C4-2B (cell line): ENCODE measurements at regions not wholly inside any gene's neighbourhood (a gene's known extent, or its start where the extent isn't known, plus 50 kb on each side); places are given as distances from the start of the nearest gene placed in this dataset.

Source experiments
- H3K27ac ChIP-seq: fragments of 450-650 bp; 2 replicates; pipeline ENCODE4 v1.5.1; 2017
- CTCF ChIP-seq: fragments of 450-650 bp; conservative IDR thresholded peaks from 2 replicates; pipeline ENCODE4 v1.5.1; 2017; ENCODE audit warnings: mild to moderate bottlenecking
- ZFX ChIP-seq: fragments of 450-650 bp; IDR thresholded peaks from 2 replicates; pipeline ENCODE4 v1.6.1; 2017

GRCh38 chr16:5649762-5650743 is 552.5 kb upstream of the EEF2KMT start:
- H3K27ac ChIP-seq: no peak overlapping the region
- no peak for TF ChIP-seq ZFX
- TF ChIP-seq CTCF: no peak

GRCh38 chr16:5647051-5647450 is 549.5 kb upstream of the EEF2KMT start:
- no peak overlapping the region for H3K27ac ChIP-seq
- TF ChIP-seq CTCF: no peak
- TF ChIP-seq ZFX: no peak

GRCh38 chr16:5643855-5644531 is 546.4 kb upstream of the EEF2KMT start:
- no peak for TF ChIP-seq CTCF
- no peak for TF ChIP-seq ZFX
- no peak overlapping the region for H3K27ac ChIP-seq

- TF ChIP-seq ZFX: no peak
- TF ChIP-seq CTCF: no peak
- no peak overlapping the region for H3K27ac ChIP-seq
These were observed 544.8 kb upstream of the EEF2KMT start for GRCh38 chr16:5642436-5642835.

- H3K27ac ChIP-seq: no peak overlapping the region
- TF ChIP-seq ZFX: no peak
These were observed 544.4 kb upstream of the EEF2KMT start for GRCh38 chr16:5642011-5642410.

- H3K27ac ChIP-seq: no peak overlapping the region
- no peak for TF ChIP-seq CTCF
- no peak for TF ChIP-seq ZFX
These were observed 543.3 kb upstream of the EEF2KMT start for GRCh38 chr16:5640883-5641282.

GRCh38 chr16:5639531-5639930 is 541.9 kb upstream of the EEF2KMT start:
- TF ChIP-seq ZFX (no peak), CTCF (no peak)
- H3K27ac ChIP-seq: no peak overlapping the region
